Activated T-cell treated with anti-CD3 and anti-CD28 coated beads, Interleukin-2, amount 50 U/mL, for 24 hours (primary cell): ENCODE measurements at regions not wholly inside any gene's neighbourhood (a gene's known extent, or its start where the extent isn't known, plus 50 kb on each side); places are given as distances from the start of the nearest gene placed in this dataset.

Source experiments
- DNase-seq: peaks from one replicate; pipeline ENCODE4 v3.0.0-alpha.2; 2020
- H3K27ac Mint-ChIP-seq: 2 replicates; pipeline ENCODE4 v1.8.0; 2020; ENCODE audit warnings: mild to moderate bottlenecking, mixed read lengths
- H3K27me3 Mint-ChIP-seq: 2 replicates; pipeline ENCODE4 v1.8.0; 2020; ENCODE audit warnings: mixed read lengths
- H3K36me3 Mint-ChIP-seq: 2 replicates; pipeline ENCODE4 v1.8.0; 2020; ENCODE audit warnings: low read depth, mixed read lengths
- H3K4me1 Mint-ChIP-seq: 2 replicates; pipeline ENCODE4 v1.8.0; 2020; ENCODE audit warnings: low read depth, mixed read lengths
- H3K4me3 Mint-ChIP-seq: 2 replicates; pipeline ENCODE4 v1.8.0; 2020; ENCODE audit warnings: mild to moderate bottlenecking, moderate library complexity, mixed read lengths
- H3K9me3 Mint-ChIP-seq: 2 replicates; pipeline ENCODE4 v1.8.0; 2020; ENCODE audit warnings: mixed read lengths

DNA sequence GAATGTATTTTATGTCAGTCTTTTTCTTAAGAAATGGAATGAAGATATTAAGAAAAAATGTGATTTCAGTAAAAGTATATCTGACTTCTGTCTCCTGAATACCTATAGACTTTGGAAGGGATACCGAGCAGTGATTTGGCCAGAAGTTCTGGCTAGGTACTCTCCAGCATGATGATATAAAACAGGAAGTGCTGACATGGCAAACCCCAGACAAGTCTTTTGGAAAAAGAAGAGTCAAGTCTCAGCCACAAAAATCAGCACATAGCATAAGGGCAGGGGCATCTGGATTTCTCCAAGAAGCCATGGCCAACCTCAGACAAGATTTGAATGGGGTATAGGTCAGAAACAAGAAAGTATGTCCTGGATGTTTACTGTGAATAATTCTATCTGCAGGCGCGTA lies 643.3 kb upstream of the ARRDC4 start:
- Mint-ChIP-seq H3K27me3 (no peaks in the 10 kb centered on the region), H3K4me1 (no peaks in the 10 kb centered on the region), H3K4me3 (no peak overlapping the region), H3K36me3 (no peaks in the 10 kb centered on the region), H3K9me3 (peaks cover 14% of the 10 kb centered on the region), H3K27ac (no peak overlapping the region)
- DNase-seq, result no peak

DNA sequence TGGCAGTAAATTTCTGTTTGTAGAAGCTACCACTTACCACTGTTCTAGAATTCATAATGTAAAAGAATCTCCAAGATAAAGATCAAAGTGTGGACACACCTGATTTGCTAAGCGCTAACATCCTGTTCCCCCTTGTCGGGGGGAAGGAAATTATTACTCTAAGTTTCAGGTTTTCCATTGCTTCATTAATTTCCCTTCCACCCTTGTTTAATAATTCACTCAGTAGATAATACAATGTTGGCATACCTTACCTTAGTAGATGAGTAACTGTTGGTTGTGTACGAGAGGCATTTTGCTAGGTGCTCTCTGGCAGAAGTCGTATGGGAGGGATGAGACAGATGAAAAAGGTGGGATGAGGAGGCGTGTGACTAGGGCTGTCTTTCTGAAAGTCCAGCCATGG lies 641.2 kb upstream of the ARRDC4 start:
- no peak for DNase-seq
- no peak overlapping the region for H3K4me3 Mint-ChIP-seq
- H3K9me3 Mint-ChIP-seq, result peaks cover 11% of the 10 kb centered on the region
- H3K27me3 Mint-ChIP-seq, result no peaks in the 10 kb centered on the region
- no peak overlapping the region for H3K27ac Mint-ChIP-seq
- H3K36me3 Mint-ChIP-seq, result no peaks in the 10 kb centered on the region
- H3K4me1 Mint-ChIP-seq, result no peaks in the 10 kb centered on the region

GRCh38 chr15:97346221-97346620 lies 614.3 kb upstream of the ARRDC4 start:
- H3K4me3 Mint-ChIP-seq, result no peak overlapping the region
- no peaks in the 10 kb centered on the region for H3K27me3 Mint-ChIP-seq
- H3K4me1 Mint-ChIP-seq, result no peaks in the 10 kb centered on the region
- no peak for DNase-seq
- no peaks in the 10 kb centered on the region for H3K36me3 Mint-ChIP-seq
- no peak overlapping the region for H3K27ac Mint-ChIP-seq
- H3K9me3 Mint-ChIP-seq, result peaks cover 3% of the 10 kb centered on the region

GRCh38 chr15:97350813-97351212 lies 609.7 kb upstream of the ARRDC4 start:
- H3K9me3 Mint-ChIP-seq, result peaks cover 5% of the 10 kb centered on the region
- no peaks in the 10 kb centered on the region for H3K36me3 Mint-ChIP-seq
- DNase-seq, result no peak
- H3K27me3 Mint-ChIP-seq, result no peaks in the 10 kb centered on the region
- no peaks in the 10 kb centered on the region for H3K4me1 Mint-ChIP-seq
- H3K4me3 Mint-ChIP-seq, result no peak overlapping the region
- no peak overlapping the region for H3K27ac Mint-ChIP-seq

- no peaks in the 10 kb centered on the region for H3K27me3 Mint-ChIP-seq
- no peaks in the 10 kb centered on the region for H3K4me1 Mint-ChIP-seq
- peaks cover 5% of the 10 kb centered on the region for H3K9me3 Mint-ChIP-seq
- no peaks in the 10 kb centered on the region for H3K36me3 Mint-ChIP-seq
- no peak overlapping the region for H3K27ac Mint-ChIP-seq
- no peak overlapping the region for H3K4me3 Mint-ChIP-seq
- DNase-seq, result no peak
Observed at GRCh38 chr15:97383516-97383915, 577.0 kb upstream of the ARRDC4 start.

GRCh38 chr15:97386940-97387339 lies 573.6 kb upstream of the ARRDC4 start:
- Mint-ChIP-seq H3K27me3 (no peaks in the 10 kb centered on the region), H3K4me3 (no peak overlapping the region), H3K27ac (no peak overlapping the region), H3K4me1 (no peaks in the 10 kb centered on the region), H3K36me3 (no peaks in the 10 kb centered on the region), H3K9me3 (peaks cover 6% of the 10 kb centered on the region)
- DNase-seq, result no peak

DNA sequence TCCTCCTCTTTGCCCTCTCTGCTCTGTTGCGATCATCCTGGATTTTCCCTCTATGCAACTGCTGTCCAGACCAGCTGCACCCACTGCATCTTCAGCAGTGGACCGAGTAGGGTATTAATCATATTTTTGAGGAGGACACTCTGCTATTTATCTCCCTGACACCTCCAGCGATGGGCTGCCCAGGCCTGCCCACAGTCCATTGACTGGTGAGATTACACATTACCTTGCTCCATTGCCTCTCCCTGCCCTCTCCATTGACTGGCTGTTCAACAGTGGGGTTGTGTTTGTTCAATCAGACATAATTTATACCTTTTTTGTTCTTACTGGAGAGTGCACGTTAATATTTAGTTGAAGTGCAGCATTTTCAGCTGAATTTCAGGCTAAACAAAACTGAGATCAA lies 559.3 kb upstream of the ARRDC4 start:
- H3K27ac Mint-ChIP-seq, result no peak overlapping the region
- no peaks in the 10 kb centered on the region for H3K36me3 Mint-ChIP-seq
- H3K4me1 Mint-ChIP-seq, result no peaks in the 10 kb centered on the region
- H3K4me3 Mint-ChIP-seq, result no peak overlapping the region
- peaks cover 4% of the 10 kb centered on the region for H3K9me3 Mint-ChIP-seq
- no peaks in the 10 kb centered on the region for H3K27me3 Mint-ChIP-seq
- no peak for DNase-seq

- H3K36me3 Mint-ChIP-seq, result no peaks in the 10 kb centered on the region
- no peak overlapping the region for H3K27ac Mint-ChIP-seq
- peaks cover 4% of the 10 kb centered on the region for H3K9me3 Mint-ChIP-seq
- H3K4me3 Mint-ChIP-seq, result no peak overlapping the region
- no peak for DNase-seq
- no peaks in the 10 kb centered on the region for H3K27me3 Mint-ChIP-seq
- H3K4me1 Mint-ChIP-seq, result no peaks in the 10 kb centered on the region
Observed at GRCh38 chr15:97401970-97402369, 558.5 kb upstream of the ARRDC4 start.

- no peaks in the 10 kb centered on the region for H3K27me3 Mint-ChIP-seq
- no peaks in the 10 kb centered on the region for H3K4me1 Mint-ChIP-seq
- DNase-seq, result no peak
- no peak overlapping the region for H3K4me3 Mint-ChIP-seq
- H3K36me3 Mint-ChIP-seq, result no peaks in the 10 kb centered on the region
- peaks cover under 1% of the 10 kb centered on the region for H3K9me3 Mint-ChIP-seq
- H3K27ac Mint-ChIP-seq, result no peak overlapping the region
Observed at GRCh38 chr15:97406841-97407240, 553.7 kb upstream of the ARRDC4 start.

GRCh38 chr15:97410897-97411575 lies 549.5 kb upstream of the ARRDC4 start:
- Mint-ChIP-seq H3K4me3 (no peak overlapping the region), H3K27me3 (no peaks in the 10 kb centered on the region), H3K36me3 (no peaks in the 10 kb centered on the region), H3K4me1 (no peaks in the 10 kb centered on the region), H3K27ac (no peak overlapping the region), H3K9me3 (peaks cover 7% of the 10 kb centered on the region)
- DNase-seq, result no peak

DNA sequence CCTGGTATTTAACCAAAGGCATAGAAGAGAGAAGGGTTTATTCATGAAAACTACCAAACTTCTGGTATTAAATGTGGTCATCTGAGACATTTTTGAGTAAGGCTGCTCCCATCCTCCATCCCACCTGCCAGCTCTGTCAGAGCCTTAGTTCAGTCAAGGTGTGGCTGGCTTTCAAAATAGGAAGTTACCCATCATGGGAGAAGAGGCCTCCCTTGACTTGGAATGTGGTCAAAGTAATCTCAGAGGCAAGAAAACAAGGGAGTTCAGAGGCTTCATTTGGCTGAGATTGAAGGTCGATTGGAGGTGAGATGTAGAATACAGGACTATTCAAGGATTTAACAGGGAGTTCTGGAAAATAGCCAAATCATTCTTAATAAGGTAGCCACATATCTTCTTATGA lies 540.4 kb upstream of the ARRDC4 start:
- H3K27me3 Mint-ChIP-seq, result no peaks in the 10 kb centered on the region
- no peak overlapping the region for H3K4me3 Mint-ChIP-seq
- no peak overlapping the region for H3K27ac Mint-ChIP-seq
- no peaks in the 10 kb centered on the region for H3K4me1 Mint-ChIP-seq
- no peak for DNase-seq
- peaks cover 17% of the 10 kb centered on the region for H3K9me3 Mint-ChIP-seq
- H3K36me3 Mint-ChIP-seq, result no peaks in the 10 kb centered on the region

DNA sequence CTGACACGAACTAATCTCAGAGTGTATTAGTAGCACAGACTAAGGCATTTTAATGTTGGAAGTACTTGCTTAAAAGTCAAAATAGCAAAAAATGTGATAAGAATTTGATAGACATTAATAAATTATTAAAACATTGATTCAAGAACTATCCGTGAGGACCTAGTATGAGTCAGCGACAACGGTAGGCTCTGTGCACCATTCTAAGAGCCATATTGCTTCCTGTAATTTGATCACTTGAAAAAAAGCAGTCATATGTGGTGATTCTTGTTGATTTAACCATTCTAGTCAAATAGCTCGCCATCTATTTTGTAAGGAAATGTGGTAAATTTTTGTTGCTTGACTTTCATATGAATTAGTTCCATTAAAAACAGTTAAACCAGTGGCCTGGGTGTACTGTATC lies 534.9 kb upstream of the ARRDC4 start:
- Mint-ChIP-seq H3K27me3 (no peaks in the 10 kb centered on the region), H3K4me1 (no peaks in the 10 kb centered on the region), H3K36me3 (no peaks in the 10 kb centered on the region), H3K9me3 (peaks cover 4% of the 10 kb centered on the region), H3K27ac (no peak overlapping the region), H3K4me3 (no peak overlapping the region)
- DNase-seq, result no peak

DNA sequence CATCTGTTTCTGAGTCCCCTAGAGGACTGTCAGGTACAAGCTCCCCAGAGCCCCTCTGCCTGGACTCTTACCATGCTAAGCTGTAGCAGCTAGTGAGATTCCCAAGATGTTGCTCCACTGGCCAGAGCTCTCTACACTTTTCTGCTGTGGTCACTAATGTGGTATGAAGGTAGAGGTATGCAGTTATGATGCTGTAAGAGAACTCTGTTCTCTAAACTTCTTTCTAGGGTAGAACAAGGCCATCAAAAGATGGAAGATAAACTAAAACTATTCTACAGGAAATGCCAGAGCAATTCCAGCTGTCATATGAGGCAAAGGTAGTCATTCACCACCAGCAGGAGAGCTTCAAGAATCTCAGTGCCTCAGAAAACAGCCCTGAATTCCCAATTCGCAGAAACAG lies 517.4 kb upstream of the ARRDC4 start:
- Mint-ChIP-seq H3K27me3 (no peaks in the 10 kb centered on the region), H3K4me1 (no peaks in the 10 kb centered on the region), H3K36me3 (no peaks in the 10 kb centered on the region), H3K9me3 (peaks cover 18% of the 10 kb centered on the region), H3K27ac (no peak overlapping the region), H3K4me3 (no peak overlapping the region)
- DNase-seq, result no peak

DNA sequence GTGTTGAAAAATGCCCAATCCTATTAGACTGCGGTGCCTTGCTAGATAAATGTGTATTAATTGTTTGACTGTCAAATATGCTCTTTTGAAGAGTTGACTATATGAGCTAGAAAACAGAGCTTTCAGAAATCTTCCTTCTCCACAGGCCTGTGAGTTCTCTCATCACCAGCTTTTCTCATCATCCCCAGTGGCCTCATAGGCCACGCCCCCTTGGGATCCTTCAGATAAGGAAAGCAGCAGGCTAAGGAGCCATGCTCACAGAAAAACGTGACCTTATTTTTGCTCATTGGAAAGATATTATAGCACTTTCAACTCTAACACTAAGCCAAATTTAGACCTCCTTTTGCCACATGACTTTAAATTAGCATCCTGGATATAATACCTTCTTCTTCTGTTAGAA lies 514.4 kb upstream of the ARRDC4 start:
- no peak overlapping the region for H3K27ac Mint-ChIP-seq
- no peak overlapping the region for H3K4me3 Mint-ChIP-seq
- no peak for DNase-seq
- H3K27me3 Mint-ChIP-seq, result no peaks in the 10 kb centered on the region
- H3K36me3 Mint-ChIP-seq, result no peaks in the 10 kb centered on the region
- H3K4me1 Mint-ChIP-seq, result no peaks in the 10 kb centered on the region
- peaks cover 9% of the 10 kb centered on the region for H3K9me3 Mint-ChIP-seq

DNA sequence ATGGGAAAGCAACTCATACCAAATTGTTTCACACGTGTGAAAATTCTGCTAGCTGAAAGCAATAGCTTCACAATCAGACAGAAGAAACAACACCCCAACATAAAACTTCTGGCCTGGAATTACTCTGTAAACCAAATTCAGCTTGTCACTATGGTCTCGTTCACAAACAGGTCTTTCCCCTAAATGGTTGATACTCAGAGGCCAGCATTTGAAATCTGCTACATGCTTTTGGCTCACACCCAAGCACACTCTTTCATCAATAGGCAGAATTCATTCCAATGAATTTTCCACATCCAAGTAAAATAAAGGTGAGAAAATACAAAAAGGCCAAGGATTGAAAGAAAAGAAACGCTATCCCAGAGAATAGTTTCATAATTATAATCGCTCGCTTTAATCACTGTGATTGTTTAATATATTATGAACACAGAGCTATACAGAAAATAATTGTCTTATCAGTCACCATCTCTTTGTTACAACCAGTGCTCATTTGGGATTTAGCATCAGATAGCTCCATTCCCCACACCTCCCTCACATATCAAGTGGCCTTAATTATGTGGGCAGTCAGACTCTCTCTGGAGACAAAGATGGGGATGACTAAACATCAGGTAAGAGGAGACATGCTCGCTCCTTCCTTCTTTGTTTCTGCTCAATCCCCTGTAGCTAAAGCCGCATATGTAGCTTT lies 503.8 kb upstream of the ARRDC4 start:
- no peaks in the 10 kb centered on the region for H3K27me3 Mint-ChIP-seq
- no peak overlapping the region for H3K4me3 Mint-ChIP-seq
- peaks cover 2% of the 10 kb centered on the region for H3K9me3 Mint-ChIP-seq
- no peaks in the 10 kb centered on the region for H3K36me3 Mint-ChIP-seq
- DNase-seq, result no peak
- no peaks in the 10 kb centered on the region for H3K4me1 Mint-ChIP-seq
- H3K27ac Mint-ChIP-seq, result no peak overlapping the region
